GM04503 (cell line): ENCODE measurements at regions not wholly inside any gene's neighbourhood (a gene's known extent, or its start where the extent isn't known, plus 50 kb on each side); places are given as distances from the start of the nearest gene placed in this dataset.
"Not testable (repeated sequence)": the region's sequence is repeated elsewhere in the genome, so short reads cannot be mapped to it uniquely, and the experiment has no call there.

Source experiments
- DNase-seq: peaks from one replicate; pipeline ENCODE4 v3.0.0-alpha.2; 2012; ENCODE audit warnings: low read depth

DNA sequence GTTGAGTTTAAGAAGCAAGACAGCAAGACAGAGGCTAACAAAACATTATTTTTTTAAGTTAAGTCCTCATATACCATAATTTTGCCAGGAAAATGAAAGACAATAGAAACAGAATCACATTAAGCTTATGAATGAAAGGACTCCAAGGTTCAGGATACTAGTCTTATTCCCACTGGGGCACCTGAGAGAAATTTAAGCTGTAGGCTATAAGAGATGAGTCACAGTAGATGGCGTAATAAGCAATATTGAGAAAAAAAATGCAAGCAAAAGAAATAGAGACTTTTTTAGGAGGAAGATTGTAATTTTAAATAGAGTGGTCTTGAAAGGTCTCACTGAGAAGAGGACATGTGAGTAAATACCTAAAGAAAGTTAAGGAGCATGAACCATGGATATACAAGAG, 57.1 kb upstream of the KIF2B start:
- no peak for DNase-seq

DNA sequence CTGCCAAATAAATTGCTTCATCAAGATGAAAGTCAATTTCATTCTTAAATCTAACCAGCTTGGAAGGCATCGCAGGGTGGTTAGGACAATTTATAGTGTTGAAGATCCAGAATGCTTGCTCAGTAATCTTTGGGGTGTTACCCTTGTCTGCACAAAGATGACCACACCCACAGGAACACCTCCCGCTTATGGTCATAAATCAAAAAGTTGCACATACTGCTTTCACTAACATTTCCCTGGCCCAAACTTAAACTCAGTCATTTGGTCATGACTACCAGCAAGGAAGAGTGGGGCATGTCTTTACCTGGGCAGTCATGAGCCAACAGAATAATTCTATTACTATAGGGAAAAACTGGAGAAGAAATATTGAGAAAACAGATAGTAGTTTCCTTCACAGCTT, 57.6 kb upstream of the KIF2B start:
- DNase-seq, result no peak

DNA sequence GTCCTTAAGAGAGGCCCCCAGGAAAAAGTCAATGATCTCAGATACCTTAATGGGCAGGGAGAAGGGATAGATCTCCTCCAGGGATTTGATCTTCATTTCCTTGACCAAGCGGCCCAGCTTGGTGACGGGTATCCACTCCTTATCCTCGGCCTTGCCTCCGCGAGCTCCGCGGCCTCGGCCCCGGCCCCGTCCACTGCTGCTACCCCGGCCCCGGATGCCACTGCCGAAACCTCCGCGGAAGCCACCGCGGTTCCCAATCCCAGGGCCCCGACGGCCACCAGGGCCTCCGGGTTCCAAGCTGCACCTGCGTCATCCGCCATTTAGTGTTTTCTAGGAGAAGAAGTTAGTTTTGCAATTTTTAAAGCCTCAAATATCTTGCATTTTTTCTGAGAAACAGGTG, 65.2 kb upstream of the KIF2B start:
- DNase-seq, result no peak

DNA sequence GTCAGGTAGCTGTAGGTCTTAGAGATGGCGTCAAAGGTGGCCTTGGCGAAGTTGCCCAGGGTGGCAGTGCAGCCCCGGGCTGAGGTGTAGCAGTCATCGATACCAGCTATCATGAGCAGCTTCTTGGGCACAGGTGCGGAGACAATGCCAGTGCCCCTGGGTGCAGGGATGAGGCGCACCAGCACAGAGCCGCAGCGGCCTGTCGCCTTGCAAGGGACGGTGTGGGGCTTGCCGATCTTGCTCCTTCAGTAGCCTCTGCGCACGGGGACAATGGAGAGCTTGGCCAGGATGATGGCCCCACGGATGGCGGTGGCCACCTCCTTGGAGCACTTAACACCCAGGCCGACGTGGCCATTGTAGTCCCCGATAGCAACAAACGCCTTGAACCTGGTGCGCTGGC, 65.6 kb upstream of the KIF2B start:
- not testable (repeated sequence) for DNase-seq

DNA sequence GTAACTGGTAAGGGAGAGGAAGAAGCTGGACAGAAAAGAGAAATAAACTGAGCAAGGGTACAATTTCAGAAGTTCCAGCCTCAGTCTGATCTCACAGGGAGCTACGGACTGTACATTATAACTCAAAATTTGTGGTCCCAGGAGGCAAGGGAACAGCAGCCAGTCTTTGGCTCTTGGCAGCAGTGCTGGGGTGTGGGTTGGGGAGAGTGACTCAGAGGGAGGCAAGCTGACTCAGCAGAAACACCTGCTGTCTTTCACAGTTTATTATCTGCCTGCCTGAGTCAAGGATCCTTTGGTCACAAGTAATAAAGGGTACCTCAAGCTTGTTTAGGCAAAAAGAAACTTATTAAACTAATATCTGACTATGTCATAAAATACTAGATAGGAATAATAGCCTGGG, 73.5 kb upstream of the KIF2B start:
- no peak for DNase-seq

DNA sequence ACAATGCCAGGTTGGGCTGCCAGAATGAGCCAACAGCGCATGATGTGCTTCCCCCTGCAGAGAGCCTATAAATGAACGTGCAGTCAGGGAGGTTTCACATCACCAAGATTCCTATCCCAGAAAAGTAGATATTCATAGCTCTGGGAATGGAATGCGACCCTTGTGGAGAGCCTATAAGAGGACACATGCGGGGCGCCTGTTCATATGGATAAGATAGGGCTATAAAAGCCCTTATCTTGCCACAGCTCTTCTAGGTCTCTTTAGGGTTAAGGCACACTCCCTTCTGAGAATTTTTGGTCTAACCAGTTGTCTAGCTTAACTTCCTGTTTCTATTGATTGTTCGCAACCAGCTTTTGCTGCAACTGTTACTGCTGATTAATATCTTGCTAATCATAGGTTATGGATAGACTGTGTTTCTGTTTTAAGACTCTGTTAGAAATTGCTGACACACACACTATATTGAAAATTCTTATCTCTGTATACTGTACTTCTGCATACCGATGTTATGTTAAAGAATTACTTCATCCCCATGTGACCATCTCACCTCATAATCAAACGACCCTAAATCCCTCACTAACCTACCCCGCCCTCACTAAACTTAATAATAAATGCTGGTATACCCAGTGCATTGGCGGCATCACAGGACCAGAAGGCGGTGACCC, 74.4 kb upstream of the KIF2B start:
- DNase-seq, result not testable (repeated sequence)

DNA sequence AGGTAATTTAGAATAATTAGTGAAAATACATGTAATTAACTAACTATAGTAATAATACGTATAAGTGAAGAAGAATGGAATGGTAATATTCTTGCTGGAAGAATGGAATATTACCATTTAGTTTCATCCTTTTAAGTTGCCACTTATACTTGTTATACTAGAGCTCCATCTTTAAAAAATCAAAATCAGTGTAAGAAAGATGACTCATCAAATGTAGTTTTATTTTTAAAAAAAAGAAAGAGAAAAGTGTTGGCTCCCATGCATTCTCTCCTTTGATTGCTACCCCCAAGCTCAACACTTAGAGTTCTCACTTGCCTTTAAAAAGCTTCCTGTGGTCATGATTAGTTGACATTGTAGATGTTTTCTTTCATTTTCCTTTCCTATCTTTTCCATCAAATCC, 82.4 kb upstream of the KIF2B start:
- DNase-seq, result no peak

DNA sequence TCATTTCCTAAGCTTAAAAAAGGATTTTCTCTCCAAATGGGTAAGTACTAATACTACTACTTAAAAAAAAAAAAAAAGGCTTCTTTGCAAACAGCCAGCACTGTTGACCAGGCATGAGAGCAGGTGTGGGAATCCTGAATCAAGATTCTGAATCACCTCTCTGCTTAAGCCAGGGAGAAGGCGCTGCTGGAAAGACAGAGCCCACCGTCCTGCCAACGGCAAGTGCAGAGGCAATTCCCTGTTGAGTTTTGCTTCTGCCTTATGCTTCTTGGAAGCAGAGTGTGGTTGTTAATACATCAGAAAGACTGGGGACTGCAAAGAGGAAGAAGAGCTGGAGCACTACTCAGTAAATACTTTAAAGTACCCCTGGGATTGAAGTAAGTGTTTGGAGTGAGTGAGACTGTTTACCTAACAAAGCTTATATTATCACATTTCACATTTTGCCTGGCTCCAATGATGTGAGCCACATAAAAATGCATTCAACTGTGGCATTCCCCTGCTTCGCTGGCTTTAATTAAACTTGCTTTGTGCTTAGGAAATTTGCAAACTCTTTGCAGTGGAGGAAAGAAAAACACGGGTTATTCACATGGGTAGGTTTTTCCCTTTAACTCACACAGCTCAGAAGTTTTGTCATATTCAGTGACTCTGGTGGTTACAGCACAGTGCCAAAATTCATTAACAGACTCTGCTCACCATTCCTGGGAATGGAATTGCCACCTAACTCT, 86.0 kb upstream of the KIF2B start:
- DNase-seq, result no peak

DNA sequence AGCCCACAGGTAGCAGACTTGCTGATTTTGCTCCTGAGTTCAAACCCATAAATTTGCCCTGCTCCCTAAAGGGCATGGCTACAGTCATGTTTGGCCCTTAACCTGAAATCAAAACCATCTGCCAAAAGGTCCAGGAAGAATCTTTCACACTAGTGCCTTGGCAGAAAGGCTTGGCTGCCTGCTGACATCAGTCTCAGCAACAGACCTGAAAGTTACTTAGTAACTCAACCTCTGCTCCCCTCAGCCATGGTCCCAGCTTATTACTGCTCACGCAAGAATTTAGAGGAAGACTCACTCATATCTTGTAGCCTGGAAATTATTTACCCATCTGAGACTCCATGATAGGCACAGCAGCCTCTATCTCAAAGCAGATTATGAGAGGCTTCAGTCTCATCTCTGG, 98.0 kb upstream of the KIF2B start:
- DNase-seq, result no peak

DNA sequence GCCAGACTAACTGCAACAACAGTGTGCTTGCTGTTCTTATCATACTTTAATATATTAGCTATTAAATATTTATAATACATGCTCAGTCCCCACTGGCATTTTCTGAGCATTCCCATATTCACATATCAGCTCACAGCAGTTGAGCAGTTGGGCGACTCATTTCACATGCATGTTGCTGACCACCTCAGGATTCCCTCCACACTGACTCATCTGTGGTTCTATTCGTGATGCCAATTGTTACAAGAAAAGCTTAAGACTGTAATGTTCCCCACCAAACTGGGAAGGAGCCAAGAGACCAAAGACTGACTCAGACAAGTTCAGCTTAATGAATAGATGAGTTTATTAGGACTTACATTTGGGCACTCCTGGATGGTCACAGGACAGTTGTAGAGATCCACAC, 100.3 kb upstream of the KIF2B start:
- peak; percentile 98 for DNase-seq

DNA sequence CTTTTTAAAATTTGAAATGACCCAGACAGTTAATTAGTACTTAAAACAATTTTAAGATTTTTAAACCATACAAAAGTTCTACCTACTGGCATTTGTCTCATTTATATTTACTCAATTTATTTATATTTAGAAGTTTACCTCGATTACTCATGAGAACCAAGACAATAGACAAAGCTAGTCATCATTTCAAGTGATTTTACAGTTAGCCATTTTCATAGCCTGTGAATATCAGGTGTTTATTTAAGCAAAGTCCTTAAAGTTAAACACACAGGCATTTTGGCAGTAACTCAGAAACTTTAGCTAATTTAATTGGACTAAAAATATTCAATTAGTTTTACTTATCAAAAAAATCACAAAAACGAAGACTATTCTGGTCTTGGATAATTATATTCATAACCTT, 101.6 kb upstream of the KIF2B start:
- DNase-seq, result no peak

DNA sequence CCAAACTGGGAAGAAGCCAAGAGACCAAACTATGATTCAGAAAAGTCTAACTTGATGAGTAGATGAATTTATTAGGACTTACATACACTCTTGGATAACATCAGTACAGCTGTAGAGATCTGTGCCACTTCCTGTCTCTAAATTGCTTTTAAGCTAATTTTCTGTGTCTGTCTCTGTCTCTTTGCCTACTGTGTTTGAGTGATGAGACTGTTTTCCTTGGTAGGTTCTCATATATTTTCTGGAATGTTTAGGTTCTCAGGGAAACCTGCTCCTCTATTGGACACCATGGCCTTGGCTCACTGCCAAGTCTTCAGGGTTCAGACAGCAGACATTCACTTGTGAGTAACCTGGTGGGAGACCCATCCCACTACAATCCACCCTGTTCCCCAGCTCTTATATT, 103.5 kb upstream of the KIF2B start:
- DNase-seq, result no peak

DNA sequence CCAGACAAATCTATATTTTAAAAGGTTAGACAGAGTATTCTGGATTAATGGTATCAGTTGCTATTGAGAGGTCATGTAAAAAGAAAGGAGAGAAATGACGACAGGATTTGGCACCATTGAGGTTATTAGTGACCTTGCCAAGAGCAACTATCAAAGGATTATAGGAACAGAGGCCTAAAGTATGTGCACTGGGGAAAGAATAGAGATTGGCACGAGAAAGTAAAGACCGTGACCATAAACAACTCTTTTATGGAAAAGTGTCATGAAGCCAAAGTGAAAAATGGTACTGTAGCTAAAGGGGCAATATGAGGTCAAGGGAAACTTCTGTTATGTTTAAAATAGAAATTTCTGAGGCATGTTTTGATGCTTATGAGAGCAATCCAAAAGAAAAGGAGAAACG, 115.2 kb upstream of the KIF2B start:
- DNase-seq, result peak; percentile 31

DNA sequence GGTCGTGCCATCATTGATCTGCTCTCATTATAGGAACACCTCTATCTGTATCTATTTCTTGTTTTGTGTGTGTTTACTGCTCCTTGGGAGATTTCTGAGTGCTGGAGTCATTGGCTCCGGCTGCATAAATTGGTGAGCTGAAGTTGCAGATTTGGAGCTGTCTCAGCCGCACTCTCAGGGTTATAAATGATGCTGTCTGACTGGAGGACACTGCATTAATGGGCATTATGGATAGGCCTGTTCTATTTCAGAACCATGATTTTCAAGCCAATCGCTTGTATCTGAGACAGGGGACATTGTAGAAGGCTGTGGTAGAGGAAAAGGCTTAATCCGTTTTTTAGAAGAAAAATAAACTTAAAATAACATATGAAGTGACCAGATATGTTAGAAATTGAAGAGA, 126.4 kb upstream of the KIF2B start:
- no peak for DNase-seq

DNA sequence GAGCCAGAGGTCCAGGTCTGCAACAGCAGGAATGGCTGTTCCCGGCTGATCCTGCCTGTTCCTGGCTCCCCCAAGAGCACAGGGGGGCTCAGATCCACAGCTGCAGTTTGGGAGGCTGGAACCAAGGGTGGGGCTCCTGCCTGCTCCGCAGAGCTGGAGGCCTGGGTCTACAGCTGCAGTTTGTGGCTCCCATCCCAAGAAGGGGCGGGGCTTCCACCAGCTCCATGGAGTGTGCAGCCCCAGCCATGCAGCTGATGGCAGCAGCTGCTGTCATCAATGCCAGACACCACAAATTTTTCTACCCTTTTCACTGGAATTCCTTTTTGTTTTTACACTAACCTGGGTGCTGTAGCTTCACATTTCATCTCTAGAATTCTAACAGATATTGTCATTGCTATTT, 135.4 kb upstream of the KIF2B start:
- no peak for DNase-seq

DNA sequence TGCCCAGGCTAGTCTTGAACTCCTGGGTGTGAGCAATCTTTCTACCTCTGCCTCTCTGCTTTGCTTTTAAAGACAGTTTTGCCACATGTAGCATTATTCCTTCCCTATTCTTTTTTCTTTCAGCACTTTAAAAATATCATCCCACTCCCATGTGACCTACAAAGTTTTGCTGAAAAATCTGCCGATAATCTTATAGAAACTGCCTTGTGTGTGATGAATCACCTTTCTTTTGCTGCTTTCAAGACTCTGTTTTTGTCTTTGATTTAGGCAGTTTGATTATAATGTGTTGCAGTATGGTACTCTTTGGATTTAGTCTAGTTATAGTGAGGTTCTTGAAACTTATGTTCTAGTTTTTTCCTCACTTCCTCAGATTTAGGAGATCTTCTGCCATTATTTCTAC, 142.0 kb upstream of the KIF2B start:
- DNase-seq, result no peak

DNA sequence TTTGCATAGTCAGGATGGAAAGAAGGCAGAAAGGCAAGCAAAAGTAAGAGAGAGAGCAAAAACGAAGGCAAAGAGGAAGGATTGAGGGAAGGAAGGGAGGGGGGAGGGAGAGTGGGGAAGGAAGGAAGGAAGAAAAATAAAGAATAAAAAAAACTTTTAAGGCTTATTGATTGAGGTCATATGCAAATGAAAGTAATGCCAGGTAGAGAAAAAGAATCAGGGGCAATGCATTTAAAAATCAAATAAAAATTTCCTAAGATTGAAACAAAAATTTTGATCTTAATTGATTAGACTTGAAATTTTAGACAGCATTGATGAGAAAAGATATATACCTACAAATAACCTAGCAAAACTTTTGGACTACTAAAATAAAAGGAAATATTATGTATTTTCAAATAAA, 153.9 kb upstream of the KIF2B start:
- no peak for DNase-seq

DNA sequence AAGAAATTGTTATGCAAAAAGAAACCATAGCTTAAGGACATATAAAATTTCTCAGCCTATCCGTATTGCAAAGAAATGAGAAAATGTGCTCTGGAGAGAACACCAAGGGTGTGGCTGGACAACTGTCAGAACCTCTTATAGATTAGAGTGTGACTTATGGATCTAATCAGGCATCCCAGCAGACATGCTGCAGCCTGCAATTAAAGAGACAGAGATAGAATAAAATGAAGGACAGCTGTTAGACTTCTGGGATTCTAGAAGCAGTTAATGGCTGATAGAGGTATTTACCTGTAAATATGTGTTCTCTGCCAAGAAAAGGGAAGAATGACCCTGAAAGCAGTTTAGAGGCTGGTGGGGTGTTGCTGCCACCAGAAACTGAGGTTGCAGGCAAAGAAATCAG, 160.1 kb upstream of the KIF2B start:
- DNase-seq, result no peak

DNA sequence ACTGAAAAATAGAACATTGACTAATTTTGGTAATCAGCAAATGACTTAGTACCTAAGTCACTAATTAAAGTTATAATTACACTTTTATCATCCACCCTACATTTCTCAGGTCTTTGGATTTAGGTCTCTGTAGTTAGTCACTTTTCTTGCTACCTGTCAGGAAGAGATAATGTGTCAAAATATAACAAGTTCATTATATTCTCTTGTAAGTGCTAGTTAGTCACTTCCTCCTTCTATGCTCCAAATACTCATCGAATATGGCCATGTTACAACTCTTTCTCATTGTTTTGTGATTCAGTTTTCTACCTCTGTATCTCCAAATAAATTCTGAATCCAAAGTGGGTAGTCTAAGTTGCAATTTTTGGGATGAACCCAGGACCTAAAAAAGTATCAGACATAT, 163.5 kb upstream of the KIF2B start:
- no peak for DNase-seq

DNA sequence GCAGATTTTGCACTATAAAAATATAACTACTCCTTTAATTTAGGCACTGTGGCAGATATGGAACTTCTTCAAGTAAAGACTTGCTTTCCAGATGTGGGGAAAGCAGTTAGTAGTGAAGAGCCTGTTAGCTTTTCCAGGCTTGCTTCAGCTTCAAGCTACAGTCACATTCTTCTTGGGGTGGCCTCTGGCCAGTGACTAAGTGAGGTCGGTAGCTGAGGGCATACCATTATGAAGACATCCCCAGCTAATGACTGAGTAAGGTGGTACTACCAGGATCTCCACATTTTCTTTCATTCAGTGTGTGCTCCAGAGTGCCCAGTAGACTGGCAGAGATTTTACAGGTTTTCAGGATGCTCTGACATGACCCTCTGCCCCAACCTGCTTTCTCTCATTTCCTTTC, 167.1 kb upstream of the KIF2B start:
- peak; percentile 15 for DNase-seq

DNA sequence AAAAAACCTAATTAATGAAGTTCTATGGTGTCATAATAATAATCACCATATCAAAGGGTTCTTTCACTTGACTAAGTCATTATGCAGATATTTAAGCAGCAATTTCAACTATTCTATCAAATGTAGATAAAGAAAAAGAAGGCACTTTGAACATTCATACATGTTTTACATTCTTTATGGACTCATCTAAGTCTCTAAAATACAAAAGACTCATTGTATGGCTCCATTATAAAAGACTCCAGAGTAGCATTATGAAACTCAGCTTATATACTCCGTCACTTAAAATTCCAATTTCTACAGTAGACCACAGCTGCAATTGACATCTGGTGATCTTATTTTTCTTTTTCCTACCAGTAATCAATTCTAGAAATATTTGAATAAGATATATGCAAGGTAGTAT, 173.5 kb upstream of the KIF2B start:
- no peak for DNase-seq

DNA sequence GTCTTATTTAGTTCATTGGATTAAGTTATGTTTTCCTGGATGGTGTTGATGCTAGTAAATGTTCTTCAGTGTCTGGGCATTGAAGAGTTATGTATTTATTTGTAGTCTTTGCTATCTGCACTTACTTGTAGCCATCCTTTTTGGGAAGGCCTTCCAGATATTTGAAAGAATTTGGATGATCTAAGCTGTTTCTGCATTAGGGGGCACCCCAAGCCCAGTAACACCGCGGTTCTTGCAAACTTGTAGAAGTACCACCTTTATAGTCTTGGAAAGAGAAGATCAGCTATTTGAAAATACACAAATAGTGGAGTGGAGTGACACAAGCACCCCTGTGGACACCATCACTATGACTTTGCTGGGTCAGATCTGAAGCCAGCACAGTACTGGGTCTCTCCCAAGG, 175.9 kb upstream of the KIF2B start:
- DNase-seq, result no peak

DNA sequence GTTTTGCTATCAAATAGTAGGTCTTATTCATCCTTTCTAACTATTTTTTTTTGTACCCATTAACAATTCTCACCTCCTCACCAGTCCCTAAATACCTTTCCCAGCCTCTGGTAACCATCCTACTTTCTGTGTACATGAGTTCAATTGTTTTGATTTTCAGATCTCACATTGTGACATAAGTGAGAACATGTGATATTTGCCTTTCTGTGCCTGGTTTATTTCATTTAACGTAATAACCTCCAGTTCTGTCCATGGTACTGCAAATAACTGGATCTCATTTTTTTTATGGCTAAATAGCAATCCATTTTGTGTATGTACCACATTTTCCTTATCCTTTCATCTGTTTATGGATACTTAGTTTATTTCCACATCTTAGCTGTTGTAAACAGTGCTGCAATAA, 181.9 kb upstream of the KIF2B start:
- no peak for DNase-seq

DNA sequence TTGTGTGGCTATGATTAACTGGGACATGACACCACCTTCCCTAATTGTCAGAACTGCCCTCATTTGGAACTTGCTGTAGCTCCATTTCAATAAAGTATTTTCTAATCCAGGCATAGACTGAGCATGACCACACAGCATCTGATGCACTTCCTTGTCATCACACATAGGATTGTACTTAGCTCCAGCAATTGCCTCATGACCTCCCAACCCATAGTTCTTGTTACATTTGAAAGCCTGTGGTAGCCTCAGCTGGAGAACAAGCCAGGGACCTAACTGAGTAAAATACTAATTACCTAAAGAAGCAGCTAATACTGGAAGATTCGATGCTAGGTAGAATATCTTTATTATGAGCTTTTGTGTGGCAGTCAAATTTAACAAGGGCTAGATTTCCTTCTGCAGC, 187.3 kb upstream of the KIF2B start:
- DNase-seq, result no peak
